Mesendoderm (in vitro differentiated cells): ENCODE measurements at regions not wholly inside any gene's neighbourhood (a gene's known extent, or its start where the extent isn't known, plus 50 kb on each side); places are given as distances from the start of the nearest gene placed in this dataset.

Experiments used
- DNase-seq: peaks from one replicate; pipeline ENCODE4 v3.0.0; 2013
- H2AK5ac ChIP-seq: 2 replicates; pipeline ENCODE4 v1.6.1; 2013; ENCODE audit warnings: low read length, inconsistent platforms
- H2BK120ac ChIP-seq: 2 replicates; pipeline ENCODE4 v1.6.1; 2013; ENCODE audit warnings: low read depth, mild to moderate bottlenecking, low read length, moderate library complexity, mixed read lengths
- H2BK15ac ChIP-seq: replicated peaks from 2 replicates; pipeline ENCODE4 v1.6.1; 2013; ENCODE audit warnings: low read depth, mild to moderate bottlenecking, moderate library complexity
- H2BK5ac ChIP-seq: 2 replicates; pipeline ENCODE4 v1.6.1; 2013; ENCODE audit warnings: low read length, inconsistent platforms
- H3K18ac ChIP-seq: 2 replicates; pipeline ENCODE4 v1.6.1; 2013; ENCODE audit warnings: mild to moderate bottlenecking, low read length, mixed read lengths
- H3K23ac ChIP-seq: one replicate; pipeline ENCODE4 v1.6.1; 2013; ENCODE audit warnings: low read length
- H3K27ac ChIP-seq: 2 replicates; pipeline ENCODE4 v1.5.1; 2013; ENCODE audit warnings: low read depth, mild to moderate bottlenecking, inconsistent platforms, low read length, moderate library complexity
- H3K27me3 ChIP-seq: 2 replicates; pipeline ENCODE4 v1.6.1; 2013; ENCODE audit warnings: low read length, control low read depth, mild to moderate bottlenecking, inconsistent platforms; ENCODE audit not compliant: insufficient read depth, poor library complexity
- H3K36me3 ChIP-seq: 2 replicates; pipeline ENCODE4 v1.6.1; 2013; ENCODE audit warnings: low read length, inconsistent platforms; ENCODE audit not compliant: control insufficient read depth, insufficient read depth
- H3K4ac ChIP-seq: one replicate; pipeline ENCODE4 v1.6.1; 2013; ENCODE audit warnings: low read depth, mild to moderate bottlenecking, low read length, moderate library complexity
- H3K4me1 ChIP-seq: 2 replicates; pipeline ENCODE4 v1.6.1; 2013; ENCODE audit warnings: low read depth, low read length, inconsistent platforms; ENCODE audit not compliant: control insufficient read depth
- H3K4me2 ChIP-seq: 2 replicates; pipeline ENCODE4 v1.6.1; 2013; ENCODE audit warnings: low read length
- H3K4me3 ChIP-seq: 2 replicates; pipeline ENCODE4 v1.5.1; 2013; ENCODE audit warnings: mild to moderate bottlenecking, low read length
- H3K56ac ChIP-seq: one replicate; pipeline ENCODE4 v1.6.1; 2013; ENCODE audit warnings: low read length
- H3K79me1 ChIP-seq: 2 replicates; pipeline ENCODE4 v1.6.1; 2013; ENCODE audit warnings: low read length, inconsistent platforms
- H3K79me2 ChIP-seq: 2 replicates; pipeline ENCODE4 v1.6.1; 2013; ENCODE audit warnings: mild to moderate bottlenecking, low read length; ENCODE audit not compliant: control insufficient read depth, insufficient read depth
- H3K9ac ChIP-seq: 2 replicates; pipeline ENCODE4 v1.6.1; 2013; ENCODE audit warnings: low read length, inconsistent platforms
- H4K5ac ChIP-seq: one replicate; pipeline ENCODE4 v1.6.1; 2013; ENCODE audit warnings: low read length
- H4K8ac ChIP-seq: one replicate; pipeline ENCODE4 v1.6.1; 2013; ENCODE audit warnings: low read depth, mild to moderate bottlenecking, control low read depth, low read length, moderate library complexity
- WGBS: extraction: QIAGEN DNeasy Blood & Tissue Kit; methylation state at CpG from one replicate; pipeline ENCODE4 v1.1.7; 2013; ENCODE audit warnings: low lambda C conversion rate, missing lambda C conversion rate; ENCODE audit not compliant: insufficient coverage; ENCODE audit errors: extremely low coverage; 5-methylcytosine and 5-hydroxymethylcytosine counted together

- Histone ChIP-seq H3K4me1 (no peaks in the 10 kb centered on the region), H3K23ac (no peak overlapping the region), H3K4ac (no peak overlapping the region), H3K79me1 (no peaks in the 10 kb centered on the region), H2BK15ac (no peak overlapping the region), H3K27me3 (no peaks in the 10 kb centered on the region), H4K8ac (no peak overlapping the region), H3K36me3 (no peaks in the 10 kb centered on the region), H3K18ac (no peak overlapping the region), H2BK5ac (no peak overlapping the region), H3K4me2 (no peak overlapping the region), H3K4me3 (no peak overlapping the region), H3K9ac (no peak overlapping the region), H2BK120ac (no peak overlapping the region), H3K79me2 (no peaks in the 10 kb centered on the region), H3K56ac (no peak overlapping the region), H2AK5ac (no peak overlapping the region), H4K5ac (no peak overlapping the region), H3K27ac (no peak overlapping the region)
- DNase-seq = no peak
- no CpG with 5 or more reads among the region's 1 CpG for WGBS
Measured at GRCh38 chr14:28272270-28272669, 494.3 kb upstream of the FOXG1 start.

GRCh38 chr14:28280530-28280929 is 486.1 kb upstream of the FOXG1 start:
- H3K4me1 ChIP-seq = no peaks in the 10 kb centered on the region
- H3K79me1 ChIP-seq = no peaks in the 10 kb centered on the region
- H3K18ac ChIP-seq = no peak overlapping the region
- H2BK15ac ChIP-seq = no peak overlapping the region
- no CpG with 5 or more reads among the region's 5 CpGs for whole genome bisulfite sequencing
- no peak overlapping the region for H4K8ac ChIP-seq
- H3K23ac ChIP-seq = no peak overlapping the region
- H3K4ac ChIP-seq = no peak overlapping the region
- no peak overlapping the region for H3K27ac ChIP-seq
- no peak for DNase-seq
- no peak overlapping the region for H3K4me2 ChIP-seq
- no peak overlapping the region for H3K4me3 ChIP-seq
- H2BK120ac ChIP-seq = no peak overlapping the region
- no peak overlapping the region for H2BK5ac ChIP-seq
- H2AK5ac ChIP-seq = no peak overlapping the region
- H3K56ac ChIP-seq = no peak overlapping the region
- H3K27me3 ChIP-seq = no peaks in the 10 kb centered on the region
- H3K36me3 ChIP-seq = no peaks in the 10 kb centered on the region
- no peak overlapping the region for H3K9ac ChIP-seq
- no peak overlapping the region for H4K5ac ChIP-seq
- no peaks in the 10 kb centered on the region for H3K79me2 ChIP-seq

GRCh38 chr14:28280997-28281598 is 485.5 kb upstream of the FOXG1 start:
- Histone ChIP-seq H3K4me3 (no peak overlapping the region), H3K23ac (no peak overlapping the region), H3K4me1 (no peaks in the 10 kb centered on the region), H3K36me3 (no peaks in the 10 kb centered on the region), H3K27ac (no peak overlapping the region), H2BK15ac (no peak overlapping the region), H3K79me1 (no peaks in the 10 kb centered on the region), H3K79me2 (no peaks in the 10 kb centered on the region), H3K4ac (no peak overlapping the region), H4K8ac (no peak overlapping the region), H2BK5ac (no peak overlapping the region), H2BK120ac (no peak overlapping the region), H3K9ac (no peak overlapping the region), H3K27me3 (no peaks in the 10 kb centered on the region), H3K56ac (no peak overlapping the region), H3K18ac (no peak overlapping the region), H2AK5ac (no peak overlapping the region), H3K4me2 (no peak overlapping the region), H4K5ac (no peak overlapping the region)
- DNase-seq = no peak
- WGBS = no CpG with 5 or more reads among the region's 2 CpGs

- Histone ChIP-seq H3K56ac (no peak overlapping the region), H2BK120ac (no peak overlapping the region), H3K18ac (no peak overlapping the region), H3K27me3 (no peaks in the 10 kb centered on the region), H4K5ac (no peak overlapping the region), H2BK5ac (no peak overlapping the region), H3K4me2 (no peak overlapping the region), H3K79me2 (no peaks in the 10 kb centered on the region), H3K4ac (no peak overlapping the region), H2BK15ac (no peak overlapping the region), H2AK5ac (no peak overlapping the region), H3K27ac (no peak overlapping the region), H3K4me3 (no peak overlapping the region), H3K9ac (no peak overlapping the region), H3K36me3 (no peaks in the 10 kb centered on the region), H4K8ac (no peak overlapping the region), H3K23ac (no peak overlapping the region), H3K4me1 (no peaks in the 10 kb centered on the region), H3K79me1 (no peaks in the 10 kb centered on the region)
- WGBS = no CpG with 5 or more reads among the region's 6 CpGs
- no peak for DNase-seq
Measured at GRCh38 chr14:28284546-28285300, 481.9 kb upstream of the FOXG1 start.

GRCh38 chr14:28294834-28295440 is 471.6 kb upstream of the FOXG1 start:
- no peak overlapping the region for H3K18ac ChIP-seq
- no peak overlapping the region for H2BK5ac ChIP-seq
- H3K56ac ChIP-seq = no peak overlapping the region
- H3K79me1 ChIP-seq = no peaks in the 10 kb centered on the region
- H3K36me3 ChIP-seq = no peaks in the 10 kb centered on the region
- no peak overlapping the region for H2BK15ac ChIP-seq
- H4K8ac ChIP-seq = no peak overlapping the region
- WGBS = no CpG with 5 or more reads among the region's 6 CpGs
- no peak overlapping the region for H3K4me2 ChIP-seq
- H3K4me3 ChIP-seq = no peak overlapping the region
- H2BK120ac ChIP-seq = no peak overlapping the region
- H3K27ac ChIP-seq = no peak overlapping the region
- no peaks in the 10 kb centered on the region for H3K79me2 ChIP-seq
- no peak overlapping the region for H3K23ac ChIP-seq
- no peak overlapping the region for H4K5ac ChIP-seq
- H3K4ac ChIP-seq = no peak overlapping the region
- no peaks in the 10 kb centered on the region for H3K4me1 ChIP-seq
- no peak overlapping the region for H2AK5ac ChIP-seq
- H3K27me3 ChIP-seq = no peaks in the 10 kb centered on the region
- H3K9ac ChIP-seq = no peak overlapping the region
- peak; percentile 64 for DNase-seq
